ENCODE measurements at regions not wholly inside any gene's neighbourhood (a gene's known extent, or its start where the extent isn't known, plus 50 kb on each side); places are given as distances from the start of the nearest gene placed in this dataset.

GRCh38 chr15:95296643-95297042 lies 1033.9 kb upstream of the NR2F2 start:
- TF ChIP-seq CTCF (IDR thresholded peaks at IDR 0.05) (no peak), POLR2A (IDR thresholded peaks at IDR 0.05) (no peak)
